Right lobe of liver (tissue), 4 donors: ENCODE measurements at regions not wholly inside any gene's neighbourhood (a gene's known extent, or its start where the extent isn't known, plus 50 kb on each side); places are given as distances from the start of the nearest gene placed in this dataset.
"Not testable (repeated sequence)": the region's sequence is repeated elsewhere in the genome, so short reads cannot be mapped to it uniquely, and the experiment has no call there.

ENCODE experiments used
- CTCF ChIP-seq, 4 donors: fragments of 200-600 bp in 3 of 4; fragments of 450-650 bp in 1 of 4; IDR thresholded peaks; one replicate each; pipeline versions ENCODE4 v1.5.1 to v1.8.0; 2016 to 2022; ENCODE audit warnings: antibody characterized with exemption in 4 of 4, mild to moderate bottlenecking in 2 of 4
- POLR2A ChIP-seq: fragments of 450-650 bp; IDR thresholded peaks from one replicate; pipeline ENCODE4 v1.6.1; 2017; ENCODE audit warnings: antibody characterized with exemption, mild to moderate bottlenecking
- donor health status: DM: no; HTN: no; CAD: no.
- donor health status: DM: no; HTN: no; CAD: no.
- donor health status: DM: no; HTN: yes; CAD: no.

- TF ChIP-seq CTCF (IDR thresholded peaks at IDR 0.05); POLR2A: not testable (repeated sequence)
Measured at GRCh38 chr21:14009990-14010389, 200.8 kb downstream of the LIPI start.
